Activated CD4-positive, CD25-positive, alpha-beta regulatory T cell treated with anti-CD3 and anti-CD28 coated beads, Interleukin-2, amount 50 U/mL, for 24 hours (primary cell): ENCODE measurements at regions not wholly inside any gene's neighbourhood (a gene's known extent, or its start where the extent isn't known, plus 50 kb on each side); places are given as distances from the start of the nearest gene placed in this dataset.

Experiments used
- ATAC-seq, 2 donors: fragments of 150-1000 bp; cut with Tn5 transposase; one replicate each; pipeline ENCODE4 v1.10.0; 2021; ENCODE audit warnings: mild to moderate bottlenecking in 1 of 2, moderate library complexity in 1 of 2

DNA sequence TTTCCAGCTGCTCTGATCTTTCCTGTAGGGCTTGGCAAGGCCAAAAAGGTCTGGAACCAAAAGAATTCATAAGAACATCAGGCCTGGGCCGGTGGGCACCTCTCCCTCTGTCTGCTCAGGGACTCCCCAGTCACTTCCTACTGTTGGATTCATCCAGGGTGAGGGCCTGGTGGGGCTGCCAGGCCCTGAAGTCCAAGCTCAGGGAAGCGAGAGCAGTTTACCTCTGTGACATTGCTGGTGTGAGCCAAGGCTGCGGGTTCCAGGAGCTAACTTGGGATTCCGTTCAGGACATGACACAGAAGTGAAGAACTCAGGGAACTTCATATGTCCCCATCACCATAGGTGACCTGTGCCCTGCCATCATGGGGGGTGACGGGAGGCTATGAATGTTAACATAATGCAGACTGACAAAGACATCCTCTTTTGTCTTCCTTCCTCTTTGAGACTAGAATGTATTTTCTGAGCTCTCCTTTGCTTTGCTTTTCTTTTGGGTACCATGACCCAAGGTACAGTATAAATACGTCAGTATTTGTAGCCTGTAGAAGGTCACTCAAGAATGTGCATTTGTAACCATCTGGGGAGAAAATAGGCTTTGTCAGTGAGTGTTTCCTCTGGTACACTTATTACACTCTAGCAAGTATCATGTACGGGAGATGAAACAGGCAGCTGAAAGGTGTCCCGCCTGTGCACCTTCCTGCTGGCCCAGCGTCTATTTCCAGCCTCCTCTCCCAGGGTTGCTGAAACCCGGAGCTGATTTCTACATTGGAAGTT lies 130.5 kb upstream of the SLC1A4 start:
- no peak for ATAC-seq

DNA sequence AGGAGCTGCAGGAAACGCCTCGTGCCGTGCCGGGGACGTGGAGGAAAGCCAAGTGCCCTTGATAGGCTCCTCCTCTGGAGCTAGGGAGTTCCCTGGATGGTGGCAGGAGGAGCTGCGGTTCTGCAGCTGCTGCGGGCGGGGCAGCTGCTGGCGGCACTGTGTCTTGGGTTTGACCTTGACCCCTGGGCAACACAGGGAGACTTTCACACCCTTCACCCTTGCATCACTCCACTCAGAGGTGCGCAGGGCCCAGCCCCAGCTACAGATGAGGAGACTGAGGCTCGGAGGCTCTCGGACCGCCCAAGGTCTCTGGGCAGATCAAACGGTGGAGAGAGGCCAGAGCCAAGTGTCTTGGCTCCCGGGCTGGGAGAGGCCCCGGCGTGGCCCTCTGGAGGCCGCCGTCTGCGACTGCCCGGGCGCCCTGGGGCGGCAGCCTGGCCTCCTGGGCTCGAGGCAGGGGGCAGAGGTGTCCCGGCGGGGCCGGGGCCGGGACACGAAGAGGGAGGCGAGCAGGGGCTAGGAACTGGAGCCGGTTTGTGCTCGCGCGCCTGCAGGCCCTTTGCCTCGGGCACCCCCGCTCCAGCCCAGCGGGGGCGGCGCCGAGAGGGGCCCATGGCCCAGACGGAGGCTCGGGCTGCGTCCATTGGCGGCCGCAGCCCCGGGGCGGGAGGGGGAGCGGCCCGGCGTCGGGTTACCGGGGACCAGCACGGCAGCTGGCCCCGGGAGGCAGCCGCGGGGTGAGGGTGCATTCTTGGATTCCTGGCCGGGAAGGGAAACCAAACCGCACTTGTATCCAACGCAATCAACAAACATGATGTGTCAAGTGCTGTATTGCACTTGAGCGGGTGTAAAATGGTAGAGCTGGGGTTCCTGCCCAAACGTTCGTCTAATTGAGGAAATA lies 129.6 kb upstream of the SLC1A4 start:
- ATAC-seq = no peak

GRCh38 chr2:64860276-64860885 lies 128.8 kb upstream of the SLC1A4 start:
- ATAC-seq = no peak

DNA sequence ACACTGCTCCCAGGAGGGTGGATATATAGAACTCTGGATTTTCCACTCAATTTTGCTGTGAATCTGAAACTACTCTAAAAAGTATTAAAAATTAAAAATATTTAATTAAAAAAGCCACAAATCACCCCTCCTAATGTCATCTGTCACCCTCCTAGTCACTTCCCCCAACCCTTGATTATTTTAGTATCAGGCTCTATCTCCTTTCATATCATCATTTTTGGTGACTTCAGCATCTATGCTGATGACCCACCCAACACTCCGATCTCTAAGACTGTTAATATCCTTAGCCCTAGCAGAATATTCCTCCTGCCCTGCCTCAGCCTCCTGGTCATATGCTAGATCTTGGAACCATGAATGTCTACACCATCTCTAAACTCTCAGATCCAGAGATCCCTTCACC lies 128.3 kb upstream of the SLC1A4 start:
- no peak for ATAC-seq

DNA sequence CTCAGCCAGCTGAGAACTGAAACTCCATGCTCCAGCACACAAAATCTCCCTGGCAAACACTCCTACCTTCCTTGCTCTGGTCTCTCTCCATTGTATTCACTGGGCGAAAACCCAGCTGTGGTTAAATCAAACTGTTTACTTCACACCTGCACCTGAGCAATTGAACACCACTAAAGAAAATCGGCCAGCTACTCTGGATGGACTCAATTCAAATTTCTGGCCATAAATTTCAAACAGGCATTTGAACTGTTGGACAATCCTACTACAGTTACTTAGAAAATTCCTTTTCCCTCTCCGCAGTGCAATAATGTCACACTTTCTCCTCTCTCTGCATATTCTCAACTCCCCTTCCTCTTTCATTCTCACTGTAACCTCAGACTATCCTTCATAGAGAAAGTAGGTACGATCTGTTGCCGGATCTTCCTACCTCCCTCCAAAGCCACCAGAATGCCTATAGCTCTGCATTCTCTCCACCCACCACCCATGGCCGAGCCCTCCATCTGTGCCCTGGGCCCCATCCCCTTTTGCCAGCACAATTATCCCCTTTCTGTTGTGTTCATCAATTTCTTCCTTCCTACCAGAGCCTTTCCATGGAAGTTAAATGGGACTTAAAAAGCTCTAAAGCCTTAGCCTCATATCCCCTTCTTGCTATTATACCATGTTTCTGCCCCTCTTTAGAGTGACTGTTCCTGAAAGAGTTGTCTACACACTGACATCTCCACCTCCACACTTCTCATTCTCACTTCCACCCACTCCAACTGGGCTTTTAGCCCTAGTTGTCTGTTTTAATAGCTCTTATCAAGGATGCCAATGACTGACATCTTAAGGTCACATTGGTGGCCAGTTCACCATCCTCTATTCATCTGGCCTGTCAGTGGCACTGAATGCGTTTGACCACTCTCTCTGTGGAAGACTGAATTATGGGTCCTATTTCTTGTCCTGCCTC lies 127.5 kb upstream of the SLC1A4 start:
- no peak for ATAC-seq

GRCh38 chr2:64862623-64863022 lies 126.6 kb upstream of the SLC1A4 start:
- ATAC-seq = peak; percentile 19 to 20

GRCh38 chr2:64863097-64863820 lies 125.9 kb upstream of the SLC1A4 start:
- no peak for ATAC-seq

GRCh38 chr2:64865073-64865830 lies 123.9 kb upstream of the SLC1A4 start:
- peak; percentile 71 to 72 for ATAC-seq

DNA sequence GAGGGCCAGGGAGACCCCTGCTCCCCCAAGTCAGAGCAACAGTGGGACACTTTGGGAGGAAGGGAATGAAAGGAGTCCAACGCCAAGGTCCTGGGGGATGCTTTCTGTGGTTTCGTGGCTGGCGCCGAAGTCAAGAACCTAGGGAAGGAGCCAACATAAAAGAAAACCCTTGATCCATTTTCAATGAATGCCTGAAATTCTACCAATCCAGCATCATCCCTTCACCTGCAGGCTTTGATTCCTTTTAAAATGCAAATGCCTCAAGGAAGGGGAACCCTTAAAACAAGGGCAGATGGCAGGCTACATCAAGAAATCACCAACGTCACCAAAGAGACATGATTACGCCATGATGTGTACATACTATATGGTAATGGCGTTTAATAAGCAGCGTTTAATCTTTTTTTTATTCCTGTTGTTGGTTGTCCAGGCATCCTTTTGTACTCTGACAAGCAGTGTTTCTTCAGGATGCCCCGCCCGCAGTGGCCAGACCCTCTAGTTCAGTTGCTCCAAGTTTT lies 123.3 kb upstream of the SLC1A4 start:
- no peak for ATAC-seq

- no peak for ATAC-seq
Measured at GRCh38 chr2:64866797-64867196, 122.4 kb upstream of the SLC1A4 start.

DNA sequence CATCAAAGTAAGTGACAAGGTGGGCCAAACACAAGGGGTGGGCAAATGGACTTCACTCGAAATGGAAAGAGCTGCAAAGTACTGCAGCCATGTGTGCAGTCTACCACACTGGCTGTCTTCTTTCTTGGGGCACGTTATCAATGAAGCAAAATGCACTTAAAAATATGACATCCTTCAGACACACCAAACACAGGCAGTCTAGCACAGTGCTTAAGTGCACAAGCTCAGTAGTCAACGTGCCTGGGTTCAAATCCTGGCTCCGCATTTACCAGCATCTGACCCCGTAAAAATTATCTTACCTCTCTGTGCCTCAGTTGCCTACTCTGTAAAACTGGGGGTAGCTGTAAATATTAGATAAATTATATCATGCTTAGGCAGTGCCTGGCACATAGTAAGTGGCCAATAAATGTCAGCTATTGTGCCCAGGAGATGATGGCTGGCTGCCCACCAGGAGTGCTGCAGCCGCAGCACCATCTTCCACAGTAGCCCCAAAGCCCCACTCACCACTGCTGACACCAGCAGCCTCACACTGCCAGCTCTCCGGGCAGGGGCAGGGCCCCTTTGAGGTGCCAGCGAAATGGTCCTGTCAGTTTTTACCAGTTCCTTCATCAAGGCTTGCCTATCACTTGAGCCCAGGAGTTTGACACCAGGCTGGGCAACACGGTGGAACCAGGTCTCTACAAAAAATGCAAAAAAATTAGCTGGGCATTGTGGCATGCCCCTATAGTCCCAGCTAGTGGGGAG lies 121.8 kb upstream of the SLC1A4 start:
- ATAC-seq = no peak

DNA sequence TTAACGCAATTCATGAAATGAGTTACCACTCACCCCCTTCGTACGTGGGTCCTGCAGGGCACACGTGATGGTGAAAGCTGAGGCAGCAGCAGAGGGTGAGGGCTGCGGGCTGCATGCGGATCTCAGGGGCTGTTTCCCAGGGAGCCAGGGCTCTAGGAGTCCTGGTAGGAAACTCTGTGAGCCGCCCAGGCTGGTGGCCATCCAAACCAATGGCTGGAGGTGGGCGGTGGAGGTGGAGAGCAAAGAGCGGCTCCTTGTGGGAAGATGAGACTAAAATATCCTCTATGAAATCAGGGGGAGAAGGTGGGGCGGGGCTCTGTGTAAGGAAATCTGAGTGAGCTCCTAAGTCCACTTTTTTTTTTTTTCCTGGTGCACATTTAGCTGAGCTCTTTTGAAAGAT lies 120.1 kb upstream of the SLC1A4 start:
- no peak for ATAC-seq

- ATAC-seq = peak; percentile 64 to 65
Measured at GRCh38 chr2:64873472-64873924, 115.7 kb upstream of the SLC1A4 start.

DNA sequence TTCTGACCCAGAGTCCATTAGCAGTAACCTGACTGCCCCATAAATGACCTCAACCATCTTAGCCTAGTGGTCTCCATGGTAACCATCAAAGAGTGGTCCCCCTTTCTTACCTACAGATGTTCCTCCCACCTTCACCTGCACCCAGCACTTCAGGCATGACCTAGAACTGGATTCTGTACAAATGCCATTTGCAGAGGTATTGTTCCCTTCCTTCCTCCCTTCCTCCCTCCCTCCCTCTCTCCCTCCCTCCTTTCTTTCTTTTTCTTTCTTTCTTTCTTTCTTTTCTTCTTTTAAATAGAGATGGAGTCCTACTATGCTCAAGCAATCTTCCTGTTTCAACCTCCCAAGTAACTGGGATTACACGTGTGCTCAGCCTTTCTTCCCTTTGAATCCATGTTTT lies 114.6 kb upstream of the SLC1A4 start:
- no peak for ATAC-seq

DNA sequence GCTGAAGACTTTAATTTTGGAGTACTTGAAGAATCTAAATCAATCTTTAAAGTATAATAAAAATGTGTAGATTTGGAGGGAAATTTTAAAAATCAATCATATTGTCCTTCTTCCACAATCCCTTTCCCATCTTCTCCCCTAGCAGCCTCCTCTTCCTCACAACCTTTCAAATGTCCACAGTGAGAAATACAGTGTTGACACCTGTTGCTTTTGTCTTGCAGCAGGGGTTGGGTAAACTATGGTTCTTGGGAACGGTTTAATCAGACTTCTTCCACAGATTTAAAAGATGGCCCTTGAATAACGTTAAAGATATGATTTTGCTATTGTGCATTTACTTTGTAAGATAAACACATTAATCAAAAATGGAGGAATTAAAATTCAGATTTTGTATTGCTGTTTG lies 113.8 kb upstream of the SLC1A4 start:
- ATAC-seq = no peak

DNA sequence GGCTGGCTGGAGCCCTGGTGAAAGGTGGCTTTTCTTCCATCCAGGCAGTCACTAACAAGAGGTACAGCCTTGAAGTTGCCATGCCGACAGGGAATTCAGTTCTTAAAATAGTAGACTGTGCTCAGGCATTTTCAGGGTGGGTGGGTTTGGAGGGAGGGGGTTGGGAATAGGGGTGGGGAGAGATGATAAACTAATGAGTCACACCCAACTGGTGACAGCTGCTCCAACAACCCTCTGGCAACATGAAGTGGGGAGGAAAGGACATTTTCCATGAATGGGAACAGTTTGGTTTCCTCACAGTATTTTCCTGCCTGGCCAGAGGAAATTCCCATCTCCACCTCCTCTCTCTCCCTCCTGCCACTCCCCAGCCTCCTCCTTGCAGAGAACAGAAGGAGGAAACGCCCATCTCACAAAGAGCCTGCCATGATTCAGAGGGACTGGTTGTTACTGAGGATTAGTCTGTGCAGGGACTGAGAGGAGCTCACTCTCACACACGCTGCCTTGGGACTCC lies 113.0 kb upstream of the SLC1A4 start:
- no peak for ATAC-seq

- no peak for ATAC-seq
Measured at GRCh38 chr2:64879745-64880144, 109.5 kb upstream of the SLC1A4 start.

DNA sequence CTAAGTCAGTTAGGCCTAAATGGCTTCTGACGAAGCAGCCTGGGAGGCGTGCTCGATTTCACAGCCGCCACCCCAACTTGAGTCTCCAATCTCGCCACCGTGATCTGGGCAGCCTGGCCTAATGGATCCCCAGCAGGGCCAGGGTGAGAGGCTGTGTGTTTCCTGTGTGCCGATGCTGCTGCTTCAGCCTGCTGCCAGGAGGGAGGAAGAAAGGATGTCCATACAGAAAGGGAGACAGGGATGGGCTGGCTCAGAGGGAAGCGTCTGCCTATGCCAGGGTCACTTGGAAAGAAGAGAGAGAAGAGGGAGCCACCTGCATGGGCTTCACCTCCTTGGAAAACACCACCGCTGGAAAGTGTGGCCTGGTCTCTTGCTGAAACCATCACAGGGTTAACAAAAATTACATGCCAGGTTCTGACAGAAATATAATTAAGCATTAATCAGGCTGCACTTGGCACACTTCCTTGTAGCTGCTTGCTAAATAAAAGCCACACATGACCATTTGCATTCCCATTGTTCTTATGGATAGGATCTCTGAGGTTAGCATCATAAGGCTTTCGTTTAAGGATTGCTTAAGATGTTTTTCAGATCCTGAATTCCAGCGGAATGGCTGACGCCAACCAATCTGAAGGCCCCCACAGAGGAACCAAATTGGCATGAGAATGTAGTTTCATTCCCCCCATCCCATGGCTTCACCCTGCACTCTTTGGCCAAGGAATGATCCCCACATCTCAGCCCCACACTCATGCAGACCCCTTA lies 108.8 kb upstream of the SLC1A4 start:
- ATAC-seq = no peak

GRCh38 chr2:64881037-64881492 lies 108.1 kb upstream of the SLC1A4 start:
- ATAC-seq = no peak
